ENCODE measurements at regions not wholly inside any gene's neighbourhood (a gene's known extent, or its start where the extent isn't known, plus 50 kb on each side); places are given as distances from the start of the nearest gene placed in this dataset.

- whole genome bisulfite sequencing, 2 donors: 31 to 64% methylated on average over 4 of the region's 4 CpGs
- DNase-seq: no peak
- TF ChIP-seq CTCF (IDR thresholded peaks at IDR 0.05) (no peak), EP300 (IDR thresholded peaks at IDR 0.05) (no peak), POLR2AphosphoS5 (IDR thresholded peaks at IDR 0.05) (no peak), POLR2A (IDR thresholded peaks at IDR 0.05) (no peak)
Observed at GRCh38 chr15:100820528-100820927, 59.1 kb upstream of the ALDH1A3 start.

GRCh38 chr15:100821327-100821726, 58.3 kb upstream of the ALDH1A3 start:
- Histone ChIP-seq H3K4me1 (no peaks in the 10 kb centered on the region), H3K27ac (no peak overlapping the region), H3K27me3 (no peaks in the 10 kb centered on the region), H3K36me3 (no peaks in the 10 kb centered on the region), H3K9me3 (peaks cover 0 to 3% (median 0%) of the 10 kb centered on the region in 4 donors), H3K4me3 (no peak overlapping the region)
- no peak for DNase-seq
- no peak for TF ChIP-seq POLR2A (IDR thresholded peaks at IDR 0.05)
- TF ChIP-seq EP300 (IDR thresholded peaks at IDR 0.05): no peak
- intact Hi-C loops (cut with DNase I): no loop called here

More at GRCh38 chr15:100820528-100820927, 59.1 kb upstream of the ALDH1A3 start:
- Histone ChIP-seq H3K36me3 (no peaks in the 10 kb centered on the region), H3K27ac (no peak overlapping the region), H3K4me1 (no peaks in the 10 kb centered on the region), H3K9me3 (peaks cover 0 to 7% (median 2%) of the 10 kb centered on the region in 4 donors), H3K4me3 (no peak overlapping the region), H3K27me3 (no peaks in the 10 kb centered on the region)
- intact Hi-C loops (cut with DNase I): no loop called here

- TF ChIP-seq POLR2AphosphoS5 (IDR thresholded peaks at IDR 0.05) (no peak), POLR2A (IDR thresholded peaks at IDR 0.05) (no peak), CTCF (IDR thresholded peaks at IDR 0.05) (no peak), EP300 (IDR thresholded peaks at IDR 0.05) (no peak)
- 64 to 72% methylated on average over 5 of the region's 5 CpGs for WGBS, 2 donors
- Histone ChIP-seq H3K4me3 (no peak overlapping the region), H3K4me1 (no peaks in the 10 kb centered on the region), H3K36me3 (no peaks in the 10 kb centered on the region), H3K27ac (no peak overlapping the region), H3K27me3 (no peaks in the 10 kb centered on the region), H3K9me3 (peaks cover 0 to 3% (median 0%) of the 10 kb centered on the region in 4 donors)
- no peak for DNase-seq
- intact Hi-C loops (cut with DNase I): no loop called here
Observed at GRCh38 chr15:100824211-100824610, 55.4 kb upstream of the ALDH1A3 start.

- whole genome bisulfite sequencing, 2 donors: 70 to 81% methylated on average over 1 of the region's 1 CpG
- no peaks in the 10 kb centered on the region for H3K27me3 ChIP-seq
- H3K4me3 ChIP-seq: no peak overlapping the region
- H3K27ac ChIP-seq: no peak overlapping the region
- intact Hi-C loops (cut with DNase I): no loop called here
- H3K36me3 ChIP-seq: no peaks in the 10 kb centered on the region
- H3K4me1 ChIP-seq: peaks cover 0 to 19% (median 4%) of the 10 kb centered on the region in 4 donors
- no peak for DNase-seq
- H3K9me3 ChIP-seq: no peaks in the 10 kb centered on the region
- TF ChIP-seq EP300 (IDR thresholded peaks at IDR 0.05): no peak
- TF ChIP-seq CTCF (IDR thresholded peaks at IDR 0.05): no peak
- no peak for TF ChIP-seq POLR2A (IDR thresholded peaks at IDR 0.05)
- TF ChIP-seq POLR2AphosphoS5 (IDR thresholded peaks at IDR 0.05): no peak
Observed at GRCh38 chr15:100829457-100829856, 50.2 kb upstream of the ALDH1A3 start.

All from sigmoid colon (tissue), 6 donors.